C4-2B (cell line): ENCODE measurements at regions not wholly inside any gene's neighbourhood (a gene's known extent, or its start where the extent isn't known, plus 50 kb on each side); places are given as distances from the start of the nearest gene placed in this dataset.
A peak's percentile ranks its signal among the peaks of the same experiment; 100 is the strongest.

Source experiments
- H3K27ac ChIP-seq: fragments of 450-650 bp; 2 replicates; pipeline ENCODE4 v1.5.1; 2017
- ZFX ChIP-seq: fragments of 450-650 bp; IDR thresholded peaks from 2 replicates; pipeline ENCODE4 v1.6.1; 2017
- TF ChIP-seq, protein P1 (sequence below): fragments of 450-650 bp; conservative IDR thresholded peaks from 2 replicates; pipeline ENCODE4 v1.5.1; 2017; ENCODE audit warnings: mild to moderate bottlenecking

DNA sequence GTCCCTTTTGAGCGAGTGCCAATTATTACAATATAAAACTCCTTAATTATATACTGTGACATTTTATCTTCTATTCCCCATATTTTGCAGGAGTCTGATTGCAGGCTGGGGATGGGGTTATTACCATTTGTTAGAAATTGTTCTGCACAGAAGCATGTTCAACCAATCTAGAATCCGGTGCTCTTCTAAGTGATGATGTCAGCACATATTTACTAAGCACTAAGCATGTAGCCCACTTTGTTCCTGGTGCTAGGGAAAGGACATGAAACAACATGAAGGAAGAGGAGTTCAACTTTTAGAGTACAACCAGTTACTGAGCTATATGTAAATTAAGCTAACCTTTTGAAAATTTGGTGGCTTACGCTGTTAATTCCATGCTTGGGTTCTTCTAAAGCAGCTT lies 52.8 kb upstream of the IL1RAPL2 start:
- H3K27ac ChIP-seq, result no peak overlapping the region
- TF ChIP-seq ZFX, result no peak
- TF ChIP-seq, protein P1, sequence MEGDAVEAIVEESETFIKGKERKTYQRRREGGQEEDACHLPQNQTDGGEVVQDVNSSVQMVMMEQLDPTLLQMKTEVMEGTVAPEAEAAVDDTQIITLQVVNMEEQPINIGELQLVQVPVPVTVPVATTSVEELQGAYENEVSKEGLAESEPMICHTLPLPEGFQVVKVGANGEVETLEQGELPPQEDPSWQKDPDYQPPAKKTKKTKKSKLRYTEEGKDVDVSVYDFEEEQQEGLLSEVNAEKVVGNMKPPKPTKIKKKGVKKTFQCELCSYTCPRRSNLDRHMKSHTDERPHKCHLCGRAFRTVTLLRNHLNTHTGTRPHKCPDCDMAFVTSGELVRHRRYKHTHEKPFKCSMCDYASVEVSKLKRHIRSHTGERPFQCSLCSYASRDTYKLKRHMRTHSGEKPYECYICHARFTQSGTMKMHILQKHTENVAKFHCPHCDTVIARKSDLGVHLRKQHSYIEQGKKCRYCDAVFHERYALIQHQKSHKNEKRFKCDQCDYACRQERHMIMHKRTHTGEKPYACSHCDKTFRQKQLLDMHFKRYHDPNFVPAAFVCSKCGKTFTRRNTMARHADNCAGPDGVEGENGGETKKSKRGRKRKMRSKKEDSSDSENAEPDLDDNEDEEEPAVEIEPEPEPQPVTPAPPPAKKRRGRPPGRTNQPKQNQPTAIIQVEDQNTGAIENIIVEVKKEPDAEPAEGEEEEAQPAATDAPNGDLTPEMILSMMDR, result no peak

- TF ChIP-seq ZFX, result no peak
- TF ChIP-seq, protein P1, result no peak
- no peak overlapping the region for H3K27ac ChIP-seq
Observed at GRCh38 chrX:104510801-104511200, 55.2 kb upstream of the IL1RAPL2 start.

DNA sequence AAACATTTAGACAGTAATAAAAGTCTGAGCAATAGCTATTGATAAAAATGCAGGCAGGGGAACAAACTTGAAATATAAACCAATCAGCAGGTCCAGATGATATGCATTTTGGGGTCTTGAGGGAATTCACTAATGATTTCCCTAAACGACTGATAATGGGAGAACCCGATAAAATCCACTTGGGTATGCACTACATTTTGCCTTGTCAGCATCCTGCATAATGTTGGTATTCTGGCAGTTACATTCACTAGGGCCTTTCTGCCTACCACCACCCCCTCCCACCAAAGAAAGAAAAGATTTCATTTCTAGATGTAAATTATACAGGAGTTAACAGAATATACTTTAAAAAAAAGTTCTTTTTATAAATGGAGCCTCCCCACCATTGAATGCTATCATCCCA lies 63.5 kb upstream of the IL1RAPL2 start:
- no peak for TF ChIP-seq ZFX
- TF ChIP-seq, protein P1, result no peak
- no peak overlapping the region for H3K27ac ChIP-seq

GRCh38 chrX:104488811-104489210 lies 77.2 kb upstream of the IL1RAPL2 start:
- no peak for TF ChIP-seq ZFX
- TF ChIP-seq, protein P1, result no peak
- no peak overlapping the region for H3K27ac ChIP-seq

DNA sequence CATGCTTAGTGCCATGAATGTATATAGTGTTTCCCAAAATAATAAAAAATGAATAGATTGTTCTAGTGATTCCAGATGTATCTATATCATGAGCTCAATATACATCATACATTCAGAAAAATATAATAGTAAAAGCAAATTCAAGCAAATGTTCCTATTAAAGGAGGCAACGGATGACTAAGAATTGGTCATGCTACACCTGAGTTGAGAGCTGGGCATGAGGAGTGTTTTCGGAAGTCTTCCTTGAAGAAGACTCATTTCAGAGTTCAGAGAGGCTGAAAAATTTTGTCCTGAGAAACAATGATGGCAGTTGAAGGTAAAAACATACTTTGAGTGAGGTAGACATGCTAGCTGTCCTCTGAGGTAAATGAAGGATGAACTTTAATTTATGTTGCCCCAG lies 79.3 kb upstream of the IL1RAPL2 start:
- no peak overlapping the region for H3K27ac ChIP-seq
- TF ChIP-seq, protein P1, result no peak
- no peak for TF ChIP-seq ZFX

- no peak overlapping the region for H3K27ac ChIP-seq
- no peak for TF ChIP-seq ZFX
- TF ChIP-seq, protein P1, result peak; percentile 32
Observed at GRCh38 chrX:104482757-104483156, 83.2 kb upstream of the IL1RAPL2 start.

DNA sequence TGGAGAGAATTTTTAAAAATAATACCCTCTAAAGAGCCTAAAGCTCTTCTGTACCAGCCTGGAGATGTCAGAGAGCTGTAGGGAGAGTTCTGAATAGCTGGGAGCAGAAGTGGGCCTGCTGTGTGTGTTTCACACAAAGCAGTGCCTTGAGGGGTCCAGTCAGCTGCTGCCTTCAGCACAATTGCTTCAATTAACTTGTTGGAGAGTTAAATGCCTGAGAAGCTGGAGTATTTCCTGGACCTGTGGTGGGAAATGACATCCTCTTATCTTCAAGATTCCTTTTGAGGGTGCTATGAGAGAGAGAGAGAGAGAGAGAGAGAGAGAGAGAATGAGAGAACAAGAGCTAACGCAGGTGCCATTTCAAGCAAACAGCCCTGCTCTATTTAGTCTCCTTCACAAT lies 96.2 kb upstream of the IL1RAPL2 start:
- H3K27ac ChIP-seq, result no peak overlapping the region
- no peak for TF ChIP-seq ZFX
- TF ChIP-seq, protein P1, result no peak
